C4-2B (cell line): ENCODE measurements at regions not wholly inside any gene's neighbourhood (a gene's known extent, or its start where the extent isn't known, plus 50 kb on each side); places are given as distances from the start of the nearest gene placed in this dataset.

Experiments used
- ZFX ChIP-seq: fragments of 450-650 bp; IDR thresholded peaks from 2 replicates; pipeline ENCODE4 v1.6.1; 2017
- TF ChIP-seq, protein P1 (sequence below): fragments of 450-650 bp; conservative IDR thresholded peaks from 2 replicates; pipeline ENCODE4 v1.5.1; 2017; ENCODE audit warnings: mild to moderate bottlenecking

DNA sequence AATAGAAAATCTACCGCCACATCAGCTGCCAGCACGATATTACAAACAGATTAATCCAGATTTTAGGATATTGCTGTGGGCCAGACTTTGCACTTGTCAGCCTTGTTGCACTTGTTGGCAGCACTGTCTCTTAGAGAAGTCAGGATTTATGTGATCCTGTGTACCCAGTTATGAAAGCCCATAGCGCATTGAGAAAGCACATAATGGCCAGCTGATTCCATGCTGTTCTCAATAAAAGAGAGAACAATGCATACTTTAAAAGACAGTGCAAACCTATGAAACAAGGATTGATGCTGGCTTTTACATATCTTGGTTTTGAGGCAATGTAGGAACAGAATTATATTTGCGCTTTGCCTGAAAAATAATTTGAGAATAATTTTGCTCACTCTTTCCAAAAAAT is 140.8 kb downstream of the CEP120 start:
- TF ChIP-seq, protein P1, sequence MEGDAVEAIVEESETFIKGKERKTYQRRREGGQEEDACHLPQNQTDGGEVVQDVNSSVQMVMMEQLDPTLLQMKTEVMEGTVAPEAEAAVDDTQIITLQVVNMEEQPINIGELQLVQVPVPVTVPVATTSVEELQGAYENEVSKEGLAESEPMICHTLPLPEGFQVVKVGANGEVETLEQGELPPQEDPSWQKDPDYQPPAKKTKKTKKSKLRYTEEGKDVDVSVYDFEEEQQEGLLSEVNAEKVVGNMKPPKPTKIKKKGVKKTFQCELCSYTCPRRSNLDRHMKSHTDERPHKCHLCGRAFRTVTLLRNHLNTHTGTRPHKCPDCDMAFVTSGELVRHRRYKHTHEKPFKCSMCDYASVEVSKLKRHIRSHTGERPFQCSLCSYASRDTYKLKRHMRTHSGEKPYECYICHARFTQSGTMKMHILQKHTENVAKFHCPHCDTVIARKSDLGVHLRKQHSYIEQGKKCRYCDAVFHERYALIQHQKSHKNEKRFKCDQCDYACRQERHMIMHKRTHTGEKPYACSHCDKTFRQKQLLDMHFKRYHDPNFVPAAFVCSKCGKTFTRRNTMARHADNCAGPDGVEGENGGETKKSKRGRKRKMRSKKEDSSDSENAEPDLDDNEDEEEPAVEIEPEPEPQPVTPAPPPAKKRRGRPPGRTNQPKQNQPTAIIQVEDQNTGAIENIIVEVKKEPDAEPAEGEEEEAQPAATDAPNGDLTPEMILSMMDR: no peak
- TF ChIP-seq ZFX: no peak
